ENCODE measurements at regions not wholly inside any gene's neighbourhood (a gene's known extent, or its start where the extent isn't known, plus 50 kb on each side); places are given as distances from the start of the nearest gene placed in this dataset.
"Not testable (repeated sequence)": the region's sequence is repeated elsewhere in the genome, so short reads cannot be mapped to it uniquely, and the experiment has no call there.

- H3K9me3 Mint-ChIP-seq, result peaks cover 12% of the 10 kb centered on the region
- H3K4me3 Mint-ChIP-seq, result no peak overlapping the region
- no peaks in the 10 kb centered on the region for H3K36me3 Mint-ChIP-seq (ENCODE audit: low read depth)
- no peaks in the 10 kb centered on the region for H3K4me1 Mint-ChIP-seq (ENCODE audit: low read depth)
- intact Hi-C loops (cut with micrococcal nuclease), result no loop called here
- no peak for DNase-seq
- CTCF ChIA-PET, result no interaction called here
- H3K27me3 Mint-ChIP-seq (ENCODE audit: low read depth), result peaks cover 3% of the 10 kb centered on the region
- no peak overlapping the region for H3K27ac Mint-ChIP-seq
Measured at GRCh38 chr9:134525841-134526583, 115.6 kb upstream of the COL5A1 start.

DNA sequence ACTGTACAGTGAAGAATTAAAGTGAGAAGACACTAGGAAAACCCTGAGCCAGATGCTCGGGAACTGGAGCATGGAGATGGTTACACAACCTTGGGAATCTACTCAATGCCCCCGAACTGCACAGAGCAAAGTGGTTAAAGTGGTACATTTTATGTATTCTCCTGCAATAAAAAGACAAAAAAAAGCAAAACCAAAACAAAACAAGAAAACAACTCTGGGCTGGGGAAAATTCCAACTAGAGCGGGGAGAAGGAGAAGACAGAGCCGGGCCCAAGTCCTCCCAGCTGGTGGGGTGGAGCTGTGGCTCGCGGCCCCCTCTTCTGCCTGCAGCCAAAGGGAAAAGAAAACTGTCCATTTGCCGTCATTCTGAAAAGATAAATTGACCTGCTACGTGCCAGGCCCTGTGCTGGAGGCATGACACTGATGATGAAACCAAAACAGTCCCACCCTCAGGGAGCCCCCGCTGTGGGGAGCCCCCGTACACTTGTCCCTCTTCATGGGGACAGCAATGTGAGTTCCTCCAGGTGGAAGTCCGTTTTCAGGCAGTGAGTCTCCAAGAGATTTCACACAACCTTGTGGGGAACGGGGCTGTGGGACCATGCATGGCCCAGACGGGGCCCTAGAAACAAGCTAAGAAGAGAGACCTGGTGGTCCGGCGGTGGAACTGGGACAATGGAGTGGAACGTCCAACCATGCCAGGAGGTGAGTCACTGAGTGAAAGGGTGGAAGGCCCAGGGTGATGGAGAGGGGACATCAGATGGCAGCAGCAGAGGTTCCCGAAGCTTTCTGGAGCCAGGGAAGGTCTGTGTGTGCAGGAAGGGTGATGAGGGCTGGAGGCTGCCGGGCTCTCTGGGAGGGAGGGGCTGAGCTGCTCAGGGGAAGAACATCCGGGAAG lies 114.8 kb upstream of the COL5A1 start:
- intact Hi-C loops (cut with micrococcal nuclease), result no loop called here
- H3K27me3 Mint-ChIP-seq (ENCODE audit: low read depth), result peaks cover 3% of the 10 kb centered on the region
- CTCF ChIA-PET, result no interaction called here
- no peaks in the 10 kb centered on the region for H3K36me3 Mint-ChIP-seq (ENCODE audit: low read depth)
- no peak overlapping the region for H3K4me3 Mint-ChIP-seq
- no peak for DNase-seq
- H3K9me3 Mint-ChIP-seq, result peaks cover 12% of the 10 kb centered on the region
- H3K4me1 Mint-ChIP-seq (ENCODE audit: low read depth), result no peaks in the 10 kb centered on the region
- H3K27ac Mint-ChIP-seq, result no peak overlapping the region

DNA sequence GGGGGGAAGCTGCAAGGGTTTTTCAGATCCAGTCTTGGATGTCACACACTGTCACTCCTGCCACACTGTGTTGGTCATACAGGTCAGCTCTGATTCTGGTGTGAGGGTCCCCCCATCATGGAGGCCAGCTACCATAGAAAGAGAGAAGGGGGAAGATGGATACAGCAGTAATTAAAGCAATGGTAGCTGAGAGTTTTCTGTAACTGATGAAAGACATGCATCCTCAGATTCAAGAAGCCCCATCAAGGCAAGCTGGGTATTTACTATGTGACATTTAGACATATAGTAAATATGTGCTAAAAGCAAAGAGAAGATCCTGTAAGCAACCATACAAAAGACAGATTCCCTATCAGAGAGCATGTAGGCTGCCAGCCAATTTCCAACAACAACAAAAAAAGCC lies 110.9 kb upstream of the COL5A1 start:
- Mint-ChIP-seq H3K9me3 (peaks cover 12% of the 10 kb centered on the region), H3K36me3 (ENCODE audit: low read depth) (no peaks in the 10 kb centered on the region), H3K4me3 (no peak overlapping the region), H3K27me3 (ENCODE audit: low read depth) (peaks cover 3% of the 10 kb centered on the region), H3K4me1 (ENCODE audit: low read depth) (no peaks in the 10 kb centered on the region), H3K27ac (no peak overlapping the region)
- DNase-seq, result no peak
- CTCF ChIA-PET, result no interaction called here
- intact Hi-C loops (cut with micrococcal nuclease), result no loop called here

DNA sequence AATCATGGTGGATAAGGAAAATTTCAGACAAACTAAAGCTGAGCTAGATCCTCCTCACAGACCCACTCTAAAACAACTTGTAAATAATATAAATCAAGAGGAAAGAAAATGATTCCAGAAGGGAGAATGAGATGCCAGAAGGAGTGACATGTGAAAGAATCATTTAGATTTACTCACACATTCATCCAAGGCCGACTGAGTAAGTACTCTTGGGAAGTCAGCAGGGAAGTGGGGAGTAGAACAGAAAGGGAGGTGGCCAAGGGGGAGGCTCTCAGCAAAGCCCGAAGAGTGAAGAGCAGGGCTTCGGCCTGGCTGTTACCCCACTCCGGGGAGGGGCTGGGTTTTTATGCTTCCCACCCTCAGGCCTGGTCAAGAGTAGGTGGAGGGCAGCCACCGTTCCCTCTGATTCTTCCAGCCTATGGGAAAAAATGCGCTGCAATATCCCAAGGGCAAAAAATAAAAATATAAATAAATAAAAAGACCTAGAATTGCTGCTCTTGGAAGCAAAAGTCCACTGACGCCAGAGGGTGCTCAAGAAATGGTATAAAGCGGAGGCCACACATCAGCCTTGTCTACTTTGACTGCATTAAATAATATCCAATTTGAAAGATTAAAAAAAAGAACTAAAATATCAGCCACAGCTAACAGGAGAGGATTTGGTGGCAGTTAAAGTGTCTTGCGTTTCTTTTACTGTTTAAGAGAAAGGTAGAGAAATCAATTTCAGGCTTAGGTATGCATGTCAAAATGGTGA lies 110.2 kb upstream of the COL5A1 start:
- CTCF ChIA-PET, result no interaction called here
- Mint-ChIP-seq H3K9me3 (peaks cover 12% of the 10 kb centered on the region), H3K36me3 (ENCODE audit: low read depth) (no peaks in the 10 kb centered on the region), H3K27ac (no peak overlapping the region), H3K4me1 (ENCODE audit: low read depth) (no peaks in the 10 kb centered on the region), H3K4me3 (no peak overlapping the region), H3K27me3 (ENCODE audit: low read depth) (peaks cover 3% of the 10 kb centered on the region)
- DNase-seq, result no peak
- intact Hi-C loops (cut with micrococcal nuclease), result no loop called here

DNA sequence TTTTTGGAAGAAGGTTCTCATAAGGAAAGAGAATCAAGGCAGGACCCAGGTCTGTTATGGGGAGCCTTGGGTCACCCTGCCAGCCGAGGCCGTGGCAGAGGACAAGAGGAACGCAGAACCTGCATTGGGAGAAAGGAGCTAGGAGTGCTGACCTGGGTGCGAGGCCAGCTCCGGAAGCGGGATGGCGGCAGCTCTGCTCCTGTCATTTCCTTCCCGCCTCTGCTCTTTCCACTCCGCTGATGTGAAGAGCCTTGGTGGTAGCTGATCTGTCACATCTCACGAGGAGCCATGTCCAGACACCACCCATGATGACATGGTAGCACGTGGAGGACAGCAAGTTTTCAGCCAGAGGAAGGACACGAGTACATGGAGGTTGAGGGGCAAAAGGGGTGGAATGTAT lies 109.5 kb upstream of the COL5A1 start:
- intact Hi-C loops (cut with micrococcal nuclease), result no loop called here
- peak; percentile 1 for DNase-seq
- H3K36me3 Mint-ChIP-seq (ENCODE audit: low read depth), result no peaks in the 10 kb centered on the region
- H3K27me3 Mint-ChIP-seq (ENCODE audit: low read depth), result peaks cover 2% of the 10 kb centered on the region
- no peak overlapping the region for H3K4me3 Mint-ChIP-seq
- CTCF ChIA-PET, result no interaction called here
- H3K9me3 Mint-ChIP-seq, result peaks cover 12% of the 10 kb centered on the region
- H3K4me1 Mint-ChIP-seq (ENCODE audit: low read depth), result no peaks in the 10 kb centered on the region
- H3K27ac Mint-ChIP-seq, result no peak overlapping the region

DNA sequence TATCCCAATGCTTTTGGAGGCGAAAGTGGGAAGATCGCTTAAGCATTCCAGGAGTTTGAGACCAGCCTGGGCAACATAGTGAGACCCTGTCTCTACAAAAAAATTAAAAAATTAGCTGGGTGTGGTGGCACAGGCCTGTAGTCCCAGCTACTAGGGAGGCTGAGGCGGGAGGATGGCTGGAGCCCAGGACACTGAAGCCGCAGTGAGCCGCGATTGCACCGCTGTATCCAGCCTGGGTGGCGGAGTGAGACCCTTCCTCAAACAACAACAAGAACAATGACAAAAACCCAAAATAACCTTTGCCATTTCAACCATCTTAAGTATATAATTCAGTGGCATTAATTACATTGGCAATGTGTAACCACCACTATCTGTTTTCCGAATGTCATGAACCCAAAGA lies 108.9 kb upstream of the COL5A1 start:
- DNase-seq; intact Hi-C loops (cut with micrococcal nuclease); H3K4me1 Mint-ChIP-seq (ENCODE audit: low read depth); H3K27ac Mint-ChIP-seq; H3K36me3 Mint-ChIP-seq (ENCODE audit: low read depth); H3K27me3 Mint-ChIP-seq (ENCODE audit: low read depth); CTCF ChIA-PET; H3K4me3 Mint-ChIP-seq: not testable (repeated sequence)
- peaks cover 12% of the 10 kb centered on the region for H3K9me3 Mint-ChIP-seq

- no peak overlapping the region for H3K27ac Mint-ChIP-seq
- CTCF ChIA-PET, result no interaction called here
- H3K4me3 Mint-ChIP-seq, result no peak overlapping the region
- DNase-seq, result no peak
- no peaks in the 10 kb centered on the region for H3K36me3 Mint-ChIP-seq (ENCODE audit: low read depth)
- intact Hi-C loops (cut with micrococcal nuclease), result no loop called here
- no peaks in the 10 kb centered on the region for H3K4me1 Mint-ChIP-seq (ENCODE audit: low read depth)
- peaks cover 12% of the 10 kb centered on the region for H3K9me3 Mint-ChIP-seq
- H3K27me3 Mint-ChIP-seq (ENCODE audit: low read depth), result no peaks in the 10 kb centered on the region
Measured at GRCh38 chr9:134533850-134534588, 107.6 kb upstream of the COL5A1 start.

DNA sequence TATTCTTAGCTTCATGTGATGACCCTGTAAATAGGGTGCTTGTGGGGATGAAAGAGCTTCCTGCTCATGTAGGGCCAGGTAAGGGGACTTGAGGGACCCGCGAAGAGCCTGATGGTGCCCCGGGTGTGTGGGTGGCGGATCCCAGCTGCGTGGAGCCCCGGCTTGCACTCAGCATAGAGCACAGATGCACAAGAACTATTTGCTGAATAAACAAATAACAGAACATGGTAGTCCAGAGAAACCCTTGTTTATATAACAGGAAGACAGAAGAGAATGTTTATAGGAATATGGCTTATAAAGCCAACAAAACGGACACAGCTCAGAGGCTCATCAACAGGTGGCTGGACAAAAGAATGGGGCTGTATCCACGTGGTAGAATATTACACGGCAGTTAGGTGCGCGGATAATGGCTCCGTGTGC lies 106.9 kb upstream of the COL5A1 start:
- DNase-seq, result no peak
- Mint-ChIP-seq H3K36me3 (ENCODE audit: low read depth) (no peaks in the 10 kb centered on the region), H3K4me3 (no peak overlapping the region), H3K27me3 (ENCODE audit: low read depth) (no peaks in the 10 kb centered on the region), H3K27ac (no peak overlapping the region), H3K4me1 (ENCODE audit: low read depth) (no peaks in the 10 kb centered on the region), H3K9me3 (peaks cover 8% of the 10 kb centered on the region)
- CTCF ChIA-PET, result no interaction called here
- intact Hi-C loops (cut with micrococcal nuclease), result no loop called here

GRCh38 chr9:134535171-134535570 lies 106.4 kb upstream of the COL5A1 start:
- no peaks in the 10 kb centered on the region for H3K36me3 Mint-ChIP-seq (ENCODE audit: low read depth)
- no peak overlapping the region for H3K4me3 Mint-ChIP-seq
- no peaks in the 10 kb centered on the region for H3K27me3 Mint-ChIP-seq (ENCODE audit: low read depth)
- no peak overlapping the region for H3K27ac Mint-ChIP-seq
- no peaks in the 10 kb centered on the region for H3K4me1 Mint-ChIP-seq (ENCODE audit: low read depth)
- intact Hi-C loops (cut with micrococcal nuclease), result no loop called here
- H3K9me3 Mint-ChIP-seq, result peaks cover 7% of the 10 kb centered on the region
- no peak for DNase-seq
- CTCF ChIA-PET, result no interaction called here

DNA sequence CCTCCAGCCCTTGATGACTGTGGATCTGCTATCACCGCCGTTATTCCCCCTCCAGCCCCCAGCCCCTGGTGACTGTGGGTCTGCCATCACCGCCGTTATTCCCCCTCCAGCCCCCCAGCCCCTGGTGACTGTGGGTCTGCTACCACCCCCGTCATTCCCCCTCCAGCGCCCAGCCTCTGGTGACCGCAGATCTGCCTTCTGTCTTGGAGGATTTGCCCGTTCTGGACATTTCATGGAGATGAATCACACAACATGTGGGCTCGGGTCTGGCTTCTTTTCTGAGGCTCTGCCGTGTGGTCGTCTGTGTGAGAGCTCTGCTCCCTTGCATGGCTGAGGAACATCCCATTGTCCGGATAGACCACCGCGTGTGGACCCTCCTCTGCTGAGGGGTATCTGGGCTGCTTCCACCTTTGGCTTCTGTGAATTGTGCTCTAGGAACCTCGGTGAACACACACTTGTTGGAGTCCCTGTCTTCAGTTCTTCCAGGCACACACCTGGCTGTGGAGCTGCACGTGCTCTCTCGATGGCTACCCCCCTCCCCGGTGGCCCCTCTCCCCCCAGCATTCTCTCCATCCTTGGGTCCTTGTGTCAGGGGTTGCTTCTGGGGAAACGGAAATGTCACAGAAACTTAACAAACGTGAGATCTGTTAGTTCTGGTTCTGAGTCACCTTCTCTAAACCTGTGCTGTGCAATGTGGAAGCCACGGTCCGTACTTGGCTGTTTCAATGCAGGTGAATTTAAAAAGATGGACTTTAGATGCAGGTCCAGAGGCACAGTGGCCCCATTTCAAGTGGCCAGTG lies 105.3 kb upstream of the COL5A1 start:
- CTCF ChIA-PET, result no interaction called here
- Mint-ChIP-seq H3K27me3 (ENCODE audit: low read depth) (no peaks in the 10 kb centered on the region), H3K9me3 (no peaks in the 10 kb centered on the region), H3K4me1 (ENCODE audit: low read depth) (no peaks in the 10 kb centered on the region), H3K36me3 (ENCODE audit: low read depth) (no peaks in the 10 kb centered on the region), H3K27ac (no peak overlapping the region), H3K4me3 (no peak overlapping the region)
- no peak for DNase-seq
- intact Hi-C loops (cut with micrococcal nuclease), result no loop called here

DNA sequence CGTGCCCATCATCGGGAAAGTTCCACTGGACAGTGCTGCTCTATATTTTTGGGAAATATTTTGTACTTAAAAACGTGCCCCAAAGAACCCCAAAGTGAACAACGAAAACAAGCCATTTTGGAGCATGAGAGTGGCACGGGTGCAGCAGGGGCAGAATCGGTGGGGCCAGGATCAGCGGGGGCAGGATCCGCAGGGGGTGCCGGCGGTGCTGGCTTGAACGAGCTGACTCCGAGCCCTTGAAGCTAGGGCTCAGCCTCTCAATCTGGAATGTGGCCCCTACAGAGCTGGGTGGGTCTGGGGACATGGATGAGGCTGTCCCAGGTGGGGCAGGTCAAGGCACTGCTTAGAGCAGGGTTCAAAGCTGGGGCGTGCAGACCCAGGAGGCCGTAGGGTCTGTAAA lies 104.7 kb upstream of the COL5A1 start:
- no peaks in the 10 kb centered on the region for H3K4me1 Mint-ChIP-seq (ENCODE audit: low read depth)
- CTCF ChIA-PET, result interaction anchor here (0.7 kb wide), 1 partner anchor 1510 kb away, joined by 3 read pairs; no protein-coding TSS in a partner anchor
- no peaks in the 10 kb centered on the region for H3K9me3 Mint-ChIP-seq
- no peaks in the 10 kb centered on the region for H3K36me3 Mint-ChIP-seq (ENCODE audit: low read depth)
- H3K27me3 Mint-ChIP-seq (ENCODE audit: low read depth), result no peaks in the 10 kb centered on the region
- H3K27ac Mint-ChIP-seq, result no peak overlapping the region
- intact Hi-C loops (cut with micrococcal nuclease), result no loop called here
- DNase-seq, result no peak
- no peak overlapping the region for H3K4me3 Mint-ChIP-seq
